ENCODE measurements at regions not wholly inside any gene's neighbourhood (a gene's known extent, or its start where the extent isn't known, plus 50 kb on each side); places are given as distances from the start of the nearest gene placed in this dataset.

DNA sequence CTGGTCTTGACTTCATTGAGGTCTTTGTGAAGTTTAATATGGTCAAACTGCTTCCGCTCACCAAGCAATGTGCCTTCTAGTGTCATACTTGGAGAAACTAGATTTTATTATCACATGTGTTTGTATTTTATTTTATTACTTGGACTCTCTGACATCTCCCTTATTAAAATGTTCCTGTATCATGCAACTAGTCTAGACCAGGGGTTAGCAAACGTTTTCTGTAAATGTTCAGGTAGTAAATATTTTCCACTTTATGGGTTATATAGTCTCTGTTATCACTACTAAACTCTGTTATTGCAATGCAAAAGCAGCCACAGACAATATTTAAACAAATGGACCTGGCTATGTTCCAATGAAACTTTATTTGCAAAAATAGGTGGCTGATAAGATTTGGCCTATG, 443.8 kb downstream of the MID1IP1 start:
- intact Hi-C loops (cut with DNase I): no loop called here
- Histone ChIP-seq H3K36me3 (no peaks in the 10 kb centered on the region), H3K4me3 (replicated peaks in 1 of 3) (no peak overlapping the region), H3K4me1 (no peaks in the 10 kb centered on the region), H3K27ac (no peak overlapping the region), H3K27me3 (no peaks in the 10 kb centered on the region), H3K9me3 (no peaks in the 10 kb centered on the region)
- 81 to 95% methylated on average over 2 of the region's 2 CpGs for WGBS, 2 donors
- DNase-seq: no peak
- TF ChIP-seq POLR2A (IDR thresholded peaks at IDR 0.05) (no peak), CTCF (IDR thresholded peaks at IDR 0.05) (no peak)

- Histone ChIP-seq H3K36me3 (no peaks in the 10 kb centered on the region), H3K9me3 (no peaks in the 10 kb centered on the region), H3K4me1 (no peaks in the 10 kb centered on the region), H3K27ac (no peak overlapping the region), H3K4me3 (replicated peaks in 1 of 3) (no peak overlapping the region), H3K27me3 (no peaks in the 10 kb centered on the region)
- intact Hi-C loops (cut with DNase I): no loop called here
- WGBS, 2 donors: 89 to 91% methylated on average over 5 of the region's 5 CpGs
- no peak for DNase-seq
- TF ChIP-seq POLR2A (IDR thresholded peaks at IDR 0.05): no peak
- no peak for TF ChIP-seq CTCF (IDR thresholded peaks at IDR 0.05)
These were observed 446.3 kb downstream of the MID1IP1 start for GRCh38 chrX:39247536-39247935.

DNA sequence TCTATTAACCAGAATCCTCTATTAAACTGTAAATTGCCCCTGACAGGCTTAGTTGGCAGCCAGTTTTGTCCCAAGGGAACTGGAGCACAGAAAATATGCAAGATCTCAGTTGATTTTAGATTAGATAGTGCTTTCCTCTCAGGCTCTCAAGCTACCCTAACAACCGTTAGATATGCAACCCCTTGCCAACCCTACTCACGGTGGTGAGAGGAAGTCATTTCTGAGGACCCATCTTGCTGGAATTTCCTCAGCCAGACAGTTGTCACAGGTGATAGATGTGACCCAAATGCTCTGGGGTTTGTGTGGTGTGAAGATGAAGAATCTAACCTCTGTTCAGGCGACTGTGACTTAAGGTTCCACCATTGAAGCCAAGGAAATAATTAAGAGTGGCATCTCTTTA, 447.1 kb downstream of the MID1IP1 start:
- Histone ChIP-seq H3K36me3 (no peaks in the 10 kb centered on the region), H3K27ac (no peak overlapping the region), H3K9me3 (no peaks in the 10 kb centered on the region), H3K27me3 (no peaks in the 10 kb centered on the region), H3K4me3 (replicated peaks in 1 of 3) (no peak overlapping the region), H3K4me1 (no peaks in the 10 kb centered on the region)
- 51 to 75% methylated on average over 3 of the region's 3 CpGs for WGBS, 2 donors
- no peak for TF ChIP-seq CTCF (IDR thresholded peaks at IDR 0.05)
- no peak for DNase-seq
- intact Hi-C loops (cut with DNase I): no loop called here

- Histone ChIP-seq H3K4me1 (no peaks in the 10 kb centered on the region), H3K36me3 (no peaks in the 10 kb centered on the region), H3K9me3 (no peaks in the 10 kb centered on the region), H3K27ac (no peak overlapping the region), H3K4me3 (replicated peaks in 1 of 3) (no peak overlapping the region), H3K27me3 (no peaks in the 10 kb centered on the region)
- no peak for DNase-seq
- TF ChIP-seq CTCF (IDR thresholded peaks at IDR 0.05) (no peak), POLR2A (IDR thresholded peaks at IDR 0.05) (no peak)
- intact Hi-C loops (cut with DNase I): no loop called here
These were observed 448.7 kb downstream of the MID1IP1 start for GRCh38 chrX:39249999-39250398.

GRCh38 chrX:39251995-39252394, 450.7 kb downstream of the MID1IP1 start:
- no peaks in the 10 kb centered on the region for H3K27me3 ChIP-seq
- intact Hi-C loops (cut with DNase I): no loop called here
- no peaks in the 10 kb centered on the region for H3K9me3 ChIP-seq
- H3K36me3 ChIP-seq: no peaks in the 10 kb centered on the region
- H3K27ac ChIP-seq: no peak overlapping the region
- no peak for DNase-seq
- WGBS, 2 donors: 79 to 88% methylated on average over 1 of the region's 1 CpG
- no peak for TF ChIP-seq POLR2A (IDR thresholded peaks at IDR 0.05)
- TF ChIP-seq CTCF (IDR thresholded peaks at IDR 0.05): no peak
- H3K4me3 ChIP-seq (replicated peaks in 1 of 3): no peak overlapping the region
- H3K4me1 ChIP-seq: no peaks in the 10 kb centered on the region

Measured in thyroid gland (tissue), 4 donors.